LoVo (cell line): ENCODE measurements at regions not wholly inside any gene's neighbourhood (a gene's known extent, or its start where the extent isn't known, plus 50 kb on each side); places are given as distances from the start of the nearest gene placed in this dataset.
"Not testable (repeated sequence)": the region's sequence is repeated elsewhere in the genome, so short reads cannot be mapped to it uniquely, and the experiment has no call there.

ENCODE experiments used
- DNase-seq: peaks from one replicate; pipeline ENCODE4 v3.0.0-alpha.2; 2016; ENCODE audit warnings: low spot score

DNA sequence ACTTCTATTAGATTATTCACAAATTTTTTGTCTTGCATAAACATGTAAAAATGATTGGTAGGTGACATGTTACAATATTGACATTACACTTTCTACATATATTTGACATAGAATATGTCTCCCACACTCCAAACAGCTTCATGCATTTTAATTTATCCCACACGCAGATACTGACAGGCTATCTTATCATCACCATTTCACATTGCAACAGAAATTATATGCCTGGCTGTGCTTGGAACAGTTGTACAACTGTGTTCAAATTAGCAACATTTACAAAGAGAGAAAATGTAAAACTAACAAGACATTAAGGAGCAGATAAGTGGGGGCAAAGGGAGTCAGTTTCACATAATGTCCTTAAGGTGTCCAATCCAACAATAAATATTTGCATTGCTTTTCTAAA lies 1208.5 kb downstream of the NSUN3 start:
- DNase-seq: no peak

DNA sequence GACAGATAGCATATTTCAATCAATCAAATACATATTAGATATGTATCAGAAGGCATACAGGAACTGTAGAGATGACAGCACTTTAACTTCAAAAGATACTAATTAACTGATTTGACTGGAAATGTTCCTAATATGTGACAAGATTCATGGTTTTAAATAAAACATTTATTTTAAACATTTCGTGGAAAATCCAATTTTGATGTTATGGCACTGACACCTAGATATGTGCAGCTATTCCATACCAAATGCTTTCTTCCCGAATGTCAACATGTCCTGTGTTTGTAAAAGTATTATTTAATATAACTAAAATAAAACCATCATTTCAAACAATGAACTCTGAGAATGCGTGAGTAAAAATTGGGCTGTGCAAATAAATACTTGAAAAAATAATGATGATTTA lies 1209.3 kb downstream of the NSUN3 start:
- no peak for DNase-seq

DNA sequence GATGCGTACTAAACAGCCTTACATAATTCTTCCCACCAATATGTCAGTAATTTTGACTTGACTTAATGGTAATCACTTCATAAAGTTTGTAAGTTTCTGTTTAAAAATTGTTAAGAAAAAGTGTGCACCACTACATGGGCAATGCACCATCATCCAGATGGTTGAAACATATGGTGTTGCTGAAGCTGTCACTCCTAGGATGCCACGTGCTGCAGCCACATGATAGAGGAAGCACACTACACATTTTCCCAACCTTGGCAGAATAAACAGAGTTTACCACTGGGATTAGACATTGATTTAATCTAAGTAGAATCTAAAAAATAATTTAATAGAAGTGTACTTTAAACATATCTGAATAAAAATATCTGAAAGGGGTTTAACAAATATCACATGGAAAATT lies 1209.9 kb downstream of the NSUN3 start:
- no peak for DNase-seq

DNA sequence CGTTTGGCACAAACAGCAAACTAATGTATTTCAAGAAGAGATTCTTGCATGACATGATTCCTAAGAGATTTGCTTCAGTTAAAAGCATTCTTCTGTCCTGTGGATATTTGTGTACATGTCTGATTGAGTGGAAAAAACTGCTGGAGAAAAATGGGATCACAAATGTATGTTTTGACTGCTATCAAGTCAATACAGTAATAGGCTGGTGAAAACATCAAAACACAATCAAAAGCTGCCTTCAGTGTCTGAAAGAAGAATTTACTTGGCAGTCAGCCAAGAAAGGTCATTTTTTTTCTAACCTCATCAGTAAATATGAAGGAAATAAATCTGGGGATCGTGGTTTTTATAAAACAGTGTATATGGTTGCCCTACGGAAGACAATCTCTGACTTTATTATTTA lies 1214.8 kb downstream of the NSUN3 start:
- DNase-seq: no peak

DNA sequence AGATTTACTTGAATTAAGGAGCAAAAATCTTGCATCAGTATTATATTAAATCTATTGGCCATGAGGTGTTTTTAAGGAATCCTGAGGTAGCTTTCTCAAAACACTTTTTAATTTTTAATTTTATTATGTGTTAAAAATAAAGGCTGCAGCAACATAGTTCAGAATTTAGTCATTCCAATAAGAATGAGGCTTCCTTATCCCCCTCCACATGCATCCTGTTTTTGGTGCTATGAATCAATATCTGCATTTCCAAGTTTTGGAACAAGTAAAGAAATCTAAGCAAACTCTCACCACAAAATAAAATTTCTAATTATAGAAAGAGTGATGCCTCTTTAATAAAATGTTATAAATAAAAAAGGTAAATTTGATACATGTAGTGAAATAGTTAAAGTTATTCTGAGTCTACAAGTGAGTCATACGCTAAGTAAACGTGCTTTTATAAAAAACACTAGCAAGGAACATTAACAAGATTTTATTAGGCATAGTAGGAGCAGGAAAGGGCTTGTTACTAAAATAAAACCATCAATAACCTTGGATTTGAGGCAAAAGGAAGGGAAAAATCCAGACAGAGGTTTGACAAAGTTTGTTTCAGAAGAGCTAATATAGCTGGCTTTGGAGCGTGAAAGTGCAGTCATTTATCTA lies 1218.0 kb downstream of the NSUN3 start:
- no peak for DNase-seq

DNA sequence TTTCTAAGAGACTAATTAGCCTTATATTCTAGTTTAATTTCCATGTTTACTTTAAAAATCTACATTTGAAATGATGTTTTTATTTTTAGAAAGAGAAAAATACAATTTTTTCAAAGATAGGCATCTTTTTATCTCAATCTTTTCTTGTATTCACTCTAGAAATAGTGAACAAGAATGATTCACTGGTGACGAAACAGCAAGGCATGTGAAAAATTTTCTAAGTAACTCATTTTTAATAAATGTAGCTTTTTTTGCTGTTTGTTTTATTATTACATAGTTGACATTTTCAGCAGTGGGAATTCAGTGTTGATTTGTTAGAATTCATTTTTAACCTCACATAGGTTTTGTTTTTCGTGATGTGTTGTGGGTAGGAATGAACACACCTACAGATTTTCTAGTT lies 1226.4 kb downstream of the NSUN3 start:
- DNase-seq: no peak

DNA sequence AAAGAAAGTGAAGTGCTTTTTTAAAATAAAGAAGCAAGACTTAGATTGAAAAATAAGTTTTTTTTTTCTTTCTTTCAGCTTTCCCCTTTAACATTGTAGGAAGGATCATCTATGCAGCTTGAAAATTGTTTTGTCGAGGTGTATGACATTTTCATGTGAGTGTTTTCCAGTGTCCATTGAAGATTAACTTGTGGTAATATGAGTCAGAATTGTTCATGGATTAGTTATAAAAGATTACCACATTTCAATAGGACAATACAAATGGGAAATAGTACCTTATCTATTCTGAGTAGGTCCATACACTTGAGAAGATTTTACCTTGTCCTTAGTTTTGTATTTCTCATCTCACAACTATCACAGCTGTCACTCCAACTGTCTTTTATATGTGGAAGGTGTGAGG lies 1234.7 kb downstream of the NSUN3 start:
- no peak for DNase-seq

DNA sequence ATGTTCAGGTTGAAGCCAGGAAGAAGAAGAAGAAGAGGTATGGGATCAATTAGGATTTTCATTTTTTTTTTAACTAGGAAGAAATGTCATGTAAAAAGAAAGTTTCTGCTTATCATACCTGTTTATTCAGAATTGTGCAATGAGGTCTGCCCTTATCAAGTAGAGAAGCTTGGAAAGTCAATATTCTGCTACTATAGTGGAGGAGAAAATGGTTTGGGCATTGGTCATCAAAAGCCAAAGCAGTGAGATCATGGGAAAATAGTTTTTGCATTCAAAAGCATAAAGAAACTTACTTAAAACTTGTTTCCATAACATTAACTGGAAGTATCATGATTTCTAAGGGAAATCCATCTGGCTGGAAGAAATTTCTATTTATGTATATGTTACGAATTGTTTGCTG lies 1239.2 kb downstream of the NSUN3 start:
- DNase-seq: no peak

DNA sequence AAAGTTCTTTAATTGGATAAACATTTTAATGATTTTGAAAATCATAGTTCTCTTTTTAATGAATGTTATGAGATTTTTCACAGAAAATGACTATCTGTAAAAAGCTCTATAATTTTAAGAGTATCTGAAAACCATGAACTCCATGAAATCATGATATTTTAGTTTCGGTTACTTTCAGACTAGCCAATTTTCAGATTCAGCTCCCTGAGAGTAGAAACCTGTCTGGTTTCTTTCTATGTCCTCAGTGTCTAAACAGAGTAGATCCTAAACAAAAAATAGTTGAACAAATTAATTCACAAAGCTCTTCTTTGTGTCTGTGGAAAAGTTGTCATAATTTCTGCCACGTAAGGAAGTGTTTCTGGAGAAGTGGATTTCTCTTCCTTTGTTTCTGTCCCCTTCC lies 1247.7 kb downstream of the NSUN3 start:
- DNase-seq: no peak

DNA sequence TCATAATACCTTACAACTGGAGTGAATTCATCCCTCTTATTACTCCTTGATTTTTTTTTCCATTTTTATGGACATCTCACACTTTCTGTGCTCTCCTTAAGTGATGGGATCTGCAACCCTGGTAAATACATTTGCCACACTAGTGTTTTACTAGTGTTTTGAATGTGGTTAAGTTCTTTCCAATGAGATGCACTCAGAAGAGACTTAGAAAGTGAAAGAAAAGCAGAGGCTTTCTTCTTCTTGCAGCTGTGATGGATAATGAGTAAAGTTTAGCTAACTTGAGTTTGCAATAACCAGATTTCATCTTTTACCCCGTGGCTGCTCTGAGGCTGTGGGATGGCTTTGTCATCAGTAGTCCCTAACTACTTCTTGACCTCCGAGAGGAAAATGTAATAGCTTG lies 1248.4 kb downstream of the NSUN3 start:
- DNase-seq: no peak

DNA sequence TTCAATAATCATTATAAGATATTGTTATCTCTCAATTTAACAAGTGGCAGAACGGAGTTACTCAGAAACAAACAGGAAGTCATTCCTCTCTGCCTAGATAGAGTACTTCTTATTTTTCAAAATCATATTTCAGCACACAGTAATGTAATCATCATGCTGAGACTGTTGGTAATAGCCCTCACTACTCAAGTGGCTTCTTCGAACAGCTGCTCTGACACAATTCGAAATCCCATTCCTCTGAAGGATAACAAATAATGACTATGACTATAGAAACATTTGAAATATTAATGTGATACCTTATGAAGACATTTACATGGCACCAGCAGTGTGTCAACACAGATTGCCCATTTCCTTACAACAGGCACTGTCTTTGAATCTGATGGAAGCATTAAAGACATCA lies 1249.8 kb downstream of the NSUN3 start:
- DNase-seq: no peak

DNA sequence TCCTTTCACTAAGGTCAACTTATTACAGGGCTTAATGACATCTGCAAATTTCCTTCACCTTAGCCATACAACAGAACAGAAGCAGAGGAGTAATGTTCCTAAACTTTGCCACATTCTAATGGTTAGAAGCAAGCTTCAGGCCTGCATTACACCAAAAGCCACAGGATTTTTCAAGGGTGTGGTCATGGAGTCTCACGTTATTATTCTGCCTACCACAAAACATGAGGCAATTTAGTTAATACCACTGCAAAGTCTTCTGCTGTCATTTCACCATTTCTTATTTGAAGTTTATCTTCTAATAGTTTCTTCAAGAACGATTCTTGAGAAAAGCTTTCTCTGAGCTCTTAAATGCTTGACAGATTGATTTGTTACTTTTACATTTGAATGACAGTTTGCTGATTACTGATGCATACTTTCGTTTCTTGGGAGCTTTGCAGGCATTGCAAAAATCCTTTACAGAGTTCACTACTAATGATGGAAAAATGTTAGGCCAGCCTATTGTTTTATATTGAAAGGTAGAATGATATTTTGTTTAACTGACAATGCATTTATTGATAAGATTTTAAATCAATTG lies 1257.1 kb downstream of the NSUN3 start:
- DNase-seq: no peak

DNA sequence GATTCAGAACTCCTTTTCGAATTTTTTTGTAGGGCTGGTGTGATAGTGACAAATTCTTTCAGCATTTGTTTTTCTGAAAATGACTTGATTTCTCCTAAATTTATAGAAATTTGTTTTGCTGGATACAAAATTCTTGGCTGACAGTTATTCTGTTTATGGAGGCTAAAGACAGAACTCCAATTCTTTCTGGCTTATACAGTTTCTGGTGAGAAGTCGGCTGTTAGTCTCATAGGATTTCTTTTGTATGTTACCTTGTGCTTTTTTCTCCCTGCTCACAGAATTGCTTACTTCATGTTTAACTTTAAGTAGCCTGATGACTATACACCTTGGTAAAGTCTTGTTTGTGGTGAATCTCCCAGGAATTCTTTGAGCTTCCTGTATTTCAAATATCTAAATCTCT lies 1264.6 kb downstream of the NSUN3 start:
- DNase-seq: no peak

DNA sequence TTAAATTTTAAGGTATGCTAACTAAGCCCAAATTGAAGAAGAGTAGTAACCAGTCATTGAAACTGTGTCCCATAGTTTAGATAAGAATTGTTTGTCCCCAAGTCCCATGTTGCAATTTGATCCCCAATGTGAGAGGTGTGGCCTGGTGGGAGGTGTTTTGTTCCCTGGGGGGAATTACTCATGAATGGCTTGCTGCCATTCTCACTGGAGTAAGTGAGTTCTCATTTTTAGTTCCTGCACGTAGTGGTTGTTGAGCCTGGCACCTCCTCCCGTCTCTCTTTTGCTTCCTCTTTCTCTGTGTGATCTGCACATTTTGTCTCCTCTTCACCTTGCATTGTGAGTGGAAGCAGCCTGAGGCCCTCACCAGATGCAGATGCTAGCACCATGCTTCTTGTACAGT lies 1271.0 kb downstream of the NSUN3 start:
- DNase-seq: peak; percentile 1

DNA sequence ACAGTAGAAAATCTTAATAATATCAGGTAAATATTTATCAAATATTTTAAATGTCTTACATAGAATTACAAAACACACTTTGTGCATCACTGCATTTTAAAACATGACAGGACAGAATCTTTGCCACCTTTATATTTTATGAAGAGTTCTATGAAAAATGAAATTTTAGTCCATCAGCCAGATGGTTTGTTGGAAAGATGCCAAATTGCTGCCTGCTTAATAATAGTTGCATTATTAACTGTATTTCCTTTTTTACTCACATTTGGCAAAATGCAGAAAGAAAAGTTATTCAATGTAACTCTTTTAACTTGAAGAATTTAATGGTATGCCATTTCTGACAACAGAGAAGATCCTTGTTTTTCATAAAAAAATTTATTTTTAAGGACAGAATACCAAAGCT lies 1271.6 kb downstream of the NSUN3 start:
- DNase-seq: no peak

DNA sequence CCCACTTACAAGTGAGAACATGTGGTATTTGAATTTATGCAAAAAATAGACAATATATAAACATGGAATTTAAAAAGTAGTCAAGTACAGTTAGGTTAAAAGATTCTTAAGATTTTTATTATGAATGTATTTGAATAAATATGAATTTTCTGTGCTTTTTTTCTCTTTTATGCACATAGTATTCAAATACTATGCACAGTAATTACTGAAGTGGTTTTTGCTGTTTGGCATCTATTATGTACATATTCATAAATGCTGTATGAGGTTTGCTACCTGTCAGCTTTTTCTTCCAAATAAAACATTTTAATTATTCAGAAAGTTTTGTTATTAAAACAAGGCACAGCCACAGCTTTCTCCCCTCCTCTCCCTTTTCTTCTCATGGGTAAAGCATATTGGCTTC lies 1272.7 kb downstream of the NSUN3 start:
- DNase-seq: no peak

DNA sequence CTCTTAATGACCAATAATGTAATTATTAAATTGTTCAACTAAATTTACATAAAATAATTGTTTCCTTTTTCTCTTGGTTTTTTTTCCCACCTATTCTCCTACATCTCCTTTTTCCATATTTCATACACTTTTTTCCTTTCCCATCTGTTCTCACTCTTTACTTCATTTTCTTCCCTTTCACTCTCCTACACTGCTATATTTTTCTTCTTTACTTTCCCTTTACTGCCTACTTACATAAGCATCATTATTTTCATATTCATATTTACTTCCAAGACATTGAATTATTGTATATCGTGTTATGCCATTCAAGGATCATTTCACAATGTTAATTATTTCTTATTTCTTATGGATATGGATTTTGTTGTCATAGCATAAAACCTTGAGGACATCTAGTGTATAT lies 1275.6 kb downstream of the NSUN3 start:
- DNase-seq: no peak

DNA sequence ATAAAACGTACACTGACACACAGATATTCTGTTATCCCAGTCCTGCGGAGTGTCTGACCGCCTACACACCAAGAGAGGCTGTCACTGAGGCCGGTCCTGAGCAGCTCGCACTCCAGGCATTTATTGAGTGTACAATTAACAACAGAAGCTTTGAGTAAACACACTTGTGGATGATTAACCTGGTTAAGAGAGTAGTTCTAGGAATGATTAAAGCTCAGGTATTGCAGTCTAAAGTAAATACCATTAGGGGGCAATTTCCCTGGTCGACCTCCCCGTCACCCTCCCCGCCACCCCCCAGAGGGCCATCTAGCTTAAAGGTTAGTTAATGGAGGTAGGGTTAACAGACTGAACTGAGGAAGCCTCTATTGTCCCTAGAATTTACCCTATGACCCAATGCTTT lies 1278.5 kb downstream of the NSUN3 start:
- DNase-seq: peak; percentile 2

DNA sequence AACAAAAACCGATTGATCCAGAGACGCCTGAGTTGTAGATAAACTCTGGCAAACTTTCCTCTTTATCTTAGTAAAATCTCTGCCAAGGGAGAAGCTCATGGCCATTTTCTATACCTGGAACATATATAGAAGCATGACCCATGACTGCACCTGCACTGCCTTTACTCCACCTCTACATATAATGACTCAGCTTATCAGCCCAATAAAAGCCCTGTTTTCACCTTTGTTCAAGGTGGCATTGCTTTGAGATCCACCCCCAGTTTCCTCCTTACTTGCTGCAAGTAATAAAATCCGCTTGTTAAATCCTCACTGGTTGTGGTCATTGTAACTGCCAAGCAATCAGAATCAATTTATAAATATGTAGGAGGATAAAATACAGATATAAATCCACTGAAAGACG lies 1280.4 kb downstream of the NSUN3 start:
- DNase-seq: peak; percentile 48

DNA sequence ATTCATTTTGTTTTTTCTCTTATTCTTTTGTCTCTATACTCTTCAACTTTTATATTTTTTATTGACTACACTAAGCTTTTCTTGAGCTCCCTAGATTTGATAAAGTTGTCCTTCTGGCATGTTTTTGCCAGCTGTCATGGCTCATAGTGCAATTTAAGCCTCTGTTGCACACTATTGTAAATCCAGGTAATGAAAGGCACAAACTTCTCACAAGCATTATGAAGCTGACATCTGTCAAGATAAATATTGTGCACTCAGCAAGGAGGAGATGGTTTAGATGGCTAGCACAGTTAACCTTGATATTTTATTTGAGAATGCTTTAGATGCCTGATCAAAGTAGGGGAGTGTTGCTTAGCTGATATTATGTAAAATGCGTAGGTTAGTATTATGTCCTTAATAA lies 1280.9 kb downstream of the NSUN3 start:
- DNase-seq: no peak

DNA sequence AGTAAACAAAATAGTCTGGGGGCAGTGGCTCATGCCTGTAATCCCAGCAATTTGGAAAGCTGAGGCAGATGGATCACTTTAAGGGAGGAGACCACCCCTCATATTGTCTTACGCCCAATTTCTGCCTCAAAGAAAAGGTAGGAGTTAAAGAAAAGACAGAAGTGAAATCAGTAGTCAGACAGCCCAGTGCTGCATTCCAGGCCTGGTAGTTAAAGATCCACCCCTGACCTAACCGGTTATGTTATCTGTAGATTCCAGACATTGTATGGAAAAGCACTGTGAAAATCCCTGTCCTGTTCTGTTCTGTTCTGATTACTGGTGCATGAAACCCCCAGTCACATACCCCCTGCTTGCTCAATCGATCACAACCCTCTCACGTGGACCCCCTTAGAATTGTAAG lies 1285.1 kb downstream of the NSUN3 start:
- not testable (repeated sequence) for DNase-seq

DNA sequence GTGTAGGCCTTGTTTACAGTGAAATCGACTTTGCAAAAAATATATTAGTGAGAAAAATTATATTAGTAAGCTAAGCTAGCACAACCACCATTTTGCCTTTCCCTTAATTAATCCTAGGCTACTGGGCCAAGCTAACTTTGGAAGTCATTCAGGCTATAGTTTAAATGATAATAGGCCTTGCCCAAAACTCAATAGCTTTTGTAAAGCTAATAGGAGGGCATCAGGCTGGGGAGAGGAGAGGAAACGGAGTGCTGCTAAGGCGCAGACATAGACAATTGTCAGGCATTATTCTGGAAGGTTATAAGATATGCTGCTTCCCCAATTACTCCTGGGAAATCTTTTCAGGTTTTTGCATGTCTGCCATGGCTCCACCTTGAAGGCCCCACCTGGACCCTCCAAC lies 1286.0 kb downstream of the NSUN3 start:
- DNase-seq: no peak

DNA sequence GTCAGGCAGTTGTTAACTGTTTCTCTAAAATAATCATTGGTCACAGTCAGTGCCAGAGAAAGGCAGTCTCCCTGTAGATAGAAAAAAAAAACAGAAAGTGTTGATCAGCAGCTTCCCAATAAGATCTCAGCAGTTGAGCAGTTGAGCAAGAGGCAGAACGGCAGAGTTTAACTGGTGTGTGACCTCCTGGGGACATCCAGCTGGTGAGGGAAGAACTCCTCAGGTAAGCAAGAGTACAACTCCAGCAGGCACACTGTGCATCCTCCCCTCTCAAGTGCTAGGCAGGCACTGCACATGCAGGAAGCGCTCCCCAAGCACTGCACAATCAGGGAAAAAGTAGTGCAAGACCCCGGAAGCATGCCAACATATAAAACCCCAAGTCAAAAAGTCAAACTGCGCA lies 1287.2 kb downstream of the NSUN3 start:
- DNase-seq: no peak

DNA sequence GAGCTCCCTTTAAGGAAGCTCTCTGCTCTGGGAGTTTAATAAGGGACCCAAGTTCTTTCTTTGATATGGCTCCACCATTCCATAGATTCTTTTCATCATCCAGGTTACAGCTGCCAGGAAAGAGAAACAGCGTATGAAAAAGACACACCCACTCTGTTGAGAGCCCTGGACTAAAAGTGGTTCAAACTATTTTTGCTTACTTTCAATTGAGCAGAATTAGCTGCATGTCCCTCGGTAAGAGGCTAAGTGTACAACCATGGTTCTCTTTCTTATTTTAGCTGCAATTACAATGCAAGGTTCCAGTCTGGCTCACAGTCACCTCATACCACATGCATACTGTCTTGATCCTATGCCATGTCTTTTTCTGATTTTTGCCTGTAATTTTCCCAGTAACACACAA lies 1288.3 kb downstream of the NSUN3 start:
- no peak for DNase-seq

DNA sequence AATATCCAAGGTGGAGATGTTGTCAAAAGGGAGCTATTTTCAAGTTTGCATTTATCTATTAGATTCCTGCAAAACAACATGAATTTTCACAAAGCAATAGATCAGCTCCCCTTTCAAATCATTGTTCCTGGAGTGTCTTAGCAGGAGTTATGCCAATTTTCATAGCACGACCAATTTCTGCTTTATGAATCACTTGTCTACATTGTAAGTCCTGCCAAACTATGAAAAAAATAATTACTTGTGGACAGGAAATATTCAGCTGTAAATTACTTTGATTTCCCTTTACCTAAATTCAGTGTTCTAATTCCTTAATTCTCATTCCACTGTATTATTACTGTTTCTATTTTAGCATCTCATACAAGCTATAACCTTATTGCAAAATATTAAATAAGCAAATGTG lies 1289.6 kb downstream of the NSUN3 start:
- no peak for DNase-seq
